ENCODE measurements at regions not wholly inside any gene's neighbourhood (a gene's known extent, or its start where the extent isn't known, plus 50 kb on each side); places are given as distances from the start of the nearest gene placed in this dataset.

DNA sequence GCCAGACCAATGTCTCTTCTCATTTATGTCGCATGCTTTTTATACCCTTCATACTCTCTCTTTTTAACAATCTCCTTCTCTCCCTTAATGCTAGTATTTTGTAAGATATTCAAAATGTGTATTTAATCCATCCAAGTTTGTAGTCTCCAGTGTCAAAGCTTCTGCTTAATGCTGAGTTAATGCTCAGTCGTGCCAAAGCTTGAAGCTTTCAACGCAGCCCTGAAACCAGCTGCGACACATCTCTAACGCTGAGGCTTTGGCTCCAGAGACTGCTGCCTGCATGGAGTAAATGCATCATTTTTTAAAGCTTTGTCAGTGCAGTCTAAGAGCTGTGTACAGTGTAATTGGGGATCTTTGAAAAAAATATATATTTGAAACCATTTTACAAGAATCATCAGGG lies 2108.8 kb upstream of the PIK3C3 start:
- TF ChIP-seq YY1 (IDR thresholded peaks at IDR 0.05; ENCODE audit: insufficient read depth, insufficient read length) (no peak), ZNF274 (IDR thresholded peaks at IDR 0.05; ENCODE audit: low read depth, low read length) (no peak)

All from NT2/D1 (cell line).